Stimulated activated CD8-positive, alpha-beta memory T cell treated with anti-CD3 and anti-CD28 coated beads, Interleukin-4, amount 100 ng/mL, for 1 hour (primary cell): ENCODE measurements at regions not wholly inside any gene's neighbourhood (a gene's known extent, or its start where the extent isn't known, plus 50 kb on each side); places are given as distances from the start of the nearest gene placed in this dataset.

Experiments used
- DNase-seq, 2 donors: peaks; one replicate each; pipeline ENCODE4 v3.0.0-alpha.2; 2020; ENCODE audit warnings: low read depth in 2 of 2, low spot score in 1 of 2

DNA sequence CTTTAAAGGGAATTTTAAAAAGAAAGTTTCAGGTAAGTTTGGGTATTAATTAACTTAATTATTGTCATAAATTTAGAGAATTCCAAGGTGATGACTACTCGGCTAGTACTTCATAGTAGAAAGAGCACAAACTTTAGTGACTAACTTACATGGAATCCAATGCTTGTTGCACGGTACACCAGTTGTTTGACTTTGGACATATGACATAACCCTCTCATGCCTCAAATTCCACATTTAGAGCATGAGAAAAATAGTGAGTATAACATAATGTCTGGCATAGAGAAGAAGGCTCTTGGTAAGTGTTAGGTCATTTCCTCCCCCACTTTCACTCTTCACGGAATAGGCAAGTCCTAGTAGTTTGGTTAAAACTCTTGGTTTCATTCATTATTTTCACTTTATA, 1249.4 kb upstream of the SLC10A2 start:
- no peak for DNase-seq

DNA sequence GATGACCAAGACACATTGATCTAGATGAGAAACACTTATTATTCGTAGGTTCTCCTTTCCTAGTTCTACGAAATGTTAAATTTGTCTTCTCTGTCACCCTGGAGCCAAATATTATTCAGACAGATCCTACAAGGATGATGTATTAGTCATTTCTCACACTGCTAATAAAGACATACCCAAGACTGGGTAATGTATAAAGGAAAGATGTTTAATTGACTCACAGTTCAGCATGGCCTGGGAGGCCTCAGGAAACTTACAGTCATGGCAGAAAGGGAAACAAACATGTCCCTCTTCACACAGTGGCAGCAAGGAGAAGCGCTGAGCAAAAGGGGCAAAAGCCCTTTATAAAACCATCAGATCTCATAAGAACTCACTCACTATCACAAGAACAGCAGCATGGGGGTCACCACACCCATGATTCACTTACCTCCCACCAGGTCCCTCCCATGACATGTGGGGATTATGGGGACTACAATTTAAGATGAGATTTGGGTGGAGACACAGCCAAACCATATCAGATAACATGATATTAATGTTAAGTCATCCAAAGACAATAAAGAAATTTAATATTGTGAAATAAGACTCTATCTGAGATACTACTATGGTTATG, 1248.8 kb upstream of the SLC10A2 start:
- DNase-seq = no peak

DNA sequence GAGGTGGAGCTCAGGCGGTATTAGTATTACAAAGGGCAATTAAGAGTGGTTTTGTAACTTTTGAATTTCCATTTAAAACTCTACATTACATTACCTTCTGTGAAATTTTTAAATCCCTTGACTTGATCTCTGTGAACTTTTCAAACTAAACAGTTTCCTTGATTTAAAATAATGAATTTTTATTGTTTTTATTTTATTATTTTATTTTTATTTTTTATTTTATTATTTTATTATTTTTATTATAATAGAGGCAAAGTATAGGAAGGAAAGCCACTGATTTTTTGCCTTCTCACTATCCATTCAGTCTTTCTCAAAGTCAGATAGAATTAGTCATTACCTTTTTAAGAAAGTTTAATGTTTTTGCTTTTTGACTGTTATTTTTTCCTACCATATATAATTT, 1248.1 kb upstream of the SLC10A2 start:
- no peak for DNase-seq

DNA sequence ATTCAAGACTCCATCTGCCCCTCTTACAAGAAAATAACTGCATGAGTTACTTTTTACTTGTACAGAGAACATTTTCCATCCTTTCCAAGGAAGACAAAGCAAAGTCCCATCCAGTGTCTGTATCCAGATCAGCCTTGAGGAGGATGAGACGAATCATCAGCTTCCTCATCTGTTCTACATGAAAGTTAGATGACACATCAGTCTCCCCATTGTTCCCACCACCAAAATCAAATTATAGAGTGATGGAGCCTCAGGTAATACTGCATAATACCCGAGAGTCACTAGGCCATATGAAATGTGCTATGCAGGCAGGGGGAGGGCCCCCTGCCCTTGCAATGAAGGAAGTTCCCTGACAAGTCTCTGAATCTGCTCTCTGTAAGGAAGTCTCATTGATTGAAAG, 1244.6 kb upstream of the SLC10A2 start:
- DNase-seq = no peak

DNA sequence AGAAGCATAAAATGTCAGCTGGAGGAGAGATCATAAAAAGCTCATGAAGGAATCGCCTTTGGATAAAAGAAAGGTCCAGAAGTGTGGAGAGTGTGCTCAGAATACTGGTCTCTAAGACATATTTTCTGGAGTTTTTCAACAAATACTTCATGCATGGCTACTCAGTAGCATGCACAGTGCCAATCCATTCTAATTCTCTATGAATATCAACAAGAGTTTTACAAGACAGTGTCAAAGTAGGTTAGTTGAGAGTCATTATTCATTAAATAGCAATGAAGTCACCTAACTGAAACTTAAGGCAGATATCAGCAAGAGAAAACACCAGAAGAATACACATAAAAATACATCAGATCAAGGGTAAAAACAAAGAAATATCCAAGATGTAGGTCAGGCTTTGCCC, 1243.2 kb upstream of the SLC10A2 start:
- DNase-seq = no peak

DNA sequence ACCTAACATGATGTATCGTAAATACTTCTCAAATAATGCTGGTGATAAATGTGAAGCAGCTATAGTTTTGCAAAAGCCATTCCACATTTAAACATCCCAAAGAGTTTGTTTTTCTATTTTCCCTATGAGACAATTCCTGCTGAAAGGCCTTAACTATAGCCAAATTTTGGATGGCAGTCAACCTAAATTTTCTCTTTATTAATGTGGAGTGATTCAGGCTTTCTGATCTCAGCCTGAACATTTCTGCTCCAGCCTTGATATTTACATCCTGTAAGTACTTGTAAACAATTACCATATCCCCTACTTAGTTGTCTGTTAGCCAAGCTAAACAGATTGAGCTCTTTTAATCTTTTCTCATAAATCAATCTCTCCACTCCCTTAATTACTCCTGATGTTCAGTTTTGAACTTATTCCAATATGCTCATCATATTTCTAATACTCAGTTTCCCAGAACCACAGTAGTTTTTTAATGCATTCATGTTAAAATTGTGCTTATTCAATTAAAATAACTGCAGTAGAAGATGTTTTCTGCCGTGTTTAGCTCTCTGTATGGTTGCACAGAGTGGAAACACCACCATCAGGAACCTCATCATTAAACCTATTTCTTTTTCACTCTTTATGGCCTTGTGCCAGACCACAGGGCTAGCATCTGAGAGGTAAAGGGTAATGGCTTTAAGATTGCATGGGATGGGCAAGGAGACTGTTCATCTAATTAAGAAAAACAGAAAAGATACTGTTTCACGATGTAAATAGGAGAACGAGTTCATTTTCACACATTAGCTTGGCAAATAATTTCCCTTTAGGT, 1235.2 kb upstream of the SLC10A2 start:
- no peak for DNase-seq

DNA sequence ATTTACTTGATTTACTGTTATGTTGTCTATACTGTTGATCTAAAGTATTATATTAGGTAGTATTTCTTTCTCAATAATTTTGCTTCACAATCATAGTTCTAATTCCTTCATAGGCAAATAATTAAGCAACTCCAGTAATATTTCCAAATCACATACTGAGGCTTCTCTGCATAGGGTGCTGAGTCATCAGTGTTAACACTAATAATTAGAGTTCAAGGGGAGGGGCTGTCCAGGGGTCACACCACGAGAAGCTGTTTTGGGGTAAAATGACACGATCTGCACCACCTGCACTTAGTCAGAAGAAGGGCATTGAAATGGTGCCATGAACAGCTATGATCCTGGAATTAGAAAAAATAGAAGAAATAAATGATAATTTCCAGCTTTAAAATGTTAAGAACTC, 1230.9 kb upstream of the SLC10A2 start:
- no peak for DNase-seq

DNA sequence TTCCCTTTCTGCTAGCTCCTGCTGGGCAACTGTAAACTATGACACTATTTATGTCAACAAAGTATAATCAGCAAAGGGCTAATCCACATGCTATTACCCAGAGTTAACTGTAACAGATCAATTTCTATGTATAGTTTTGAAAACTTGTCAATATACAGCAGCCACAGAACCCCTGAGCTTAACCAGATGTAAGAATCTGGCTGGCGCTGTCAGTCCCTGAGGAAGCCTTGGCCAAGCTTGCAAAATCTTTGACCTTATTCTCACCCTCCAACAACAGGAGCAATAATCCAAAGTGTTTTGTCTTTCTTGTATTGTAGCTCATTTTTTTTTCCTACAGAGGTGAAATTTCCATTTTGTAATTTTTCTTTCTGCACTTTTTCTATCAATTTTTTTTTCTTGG, 1230.1 kb upstream of the SLC10A2 start:
- no peak for DNase-seq

DNA sequence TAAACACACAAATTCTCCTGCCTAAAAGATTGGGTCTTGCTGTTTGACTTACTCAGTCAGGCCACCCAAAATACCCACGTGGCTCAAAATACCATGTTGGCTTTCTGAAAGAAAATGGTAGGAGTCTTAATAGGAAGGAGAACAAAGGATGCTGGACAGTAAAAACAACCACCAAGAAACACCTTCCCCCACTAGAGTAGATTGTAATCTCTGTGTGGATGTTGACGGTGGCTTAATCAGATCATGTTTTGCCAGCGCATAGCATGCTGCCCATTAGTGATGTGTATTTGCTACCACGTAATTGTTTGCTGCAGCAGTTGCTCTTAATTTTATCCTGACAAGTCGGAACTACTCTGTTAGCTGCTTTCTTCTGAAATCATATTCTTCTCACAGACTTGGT, 1229.3 kb upstream of the SLC10A2 start:
- no peak for DNase-seq

DNA sequence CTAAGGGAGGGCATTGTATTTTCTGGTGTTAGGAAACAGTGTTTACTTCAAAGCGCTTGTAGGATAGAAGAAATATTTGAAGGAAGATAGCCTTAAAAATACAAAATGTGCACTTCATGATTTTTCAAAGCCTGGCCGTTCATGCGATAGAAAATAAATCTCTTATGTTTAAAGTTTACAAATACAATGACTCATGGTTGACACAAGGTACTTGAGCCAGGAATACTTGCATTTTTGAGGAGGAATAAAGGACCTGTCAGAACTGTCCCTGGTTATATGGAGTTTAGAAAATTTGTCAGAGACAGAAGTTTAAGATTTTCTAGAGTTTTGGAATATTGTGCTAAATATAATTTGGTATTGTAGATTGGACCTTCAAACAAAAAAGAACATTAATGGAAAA, 1223.2 kb upstream of the SLC10A2 start:
- no peak for DNase-seq

DNA sequence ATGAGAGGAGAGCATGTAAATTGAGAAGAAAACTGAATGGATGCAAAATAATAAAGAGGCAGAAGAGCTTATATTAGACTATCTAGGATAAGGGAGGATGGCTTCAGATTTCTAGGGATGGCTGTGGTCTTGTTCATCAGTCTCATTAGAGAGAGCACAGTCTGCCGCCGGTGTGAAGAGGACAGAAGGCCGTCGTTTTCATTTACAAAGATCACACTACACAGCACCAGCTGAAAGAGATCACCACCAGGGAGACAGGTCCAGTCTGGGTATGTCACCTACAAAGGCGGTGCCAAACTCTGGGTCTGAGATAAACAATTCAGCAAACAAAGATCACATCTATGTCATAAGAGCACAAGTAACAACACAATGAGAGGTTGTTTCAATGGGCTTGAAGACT, 1222.3 kb upstream of the SLC10A2 start:
- DNase-seq = no peak

DNA sequence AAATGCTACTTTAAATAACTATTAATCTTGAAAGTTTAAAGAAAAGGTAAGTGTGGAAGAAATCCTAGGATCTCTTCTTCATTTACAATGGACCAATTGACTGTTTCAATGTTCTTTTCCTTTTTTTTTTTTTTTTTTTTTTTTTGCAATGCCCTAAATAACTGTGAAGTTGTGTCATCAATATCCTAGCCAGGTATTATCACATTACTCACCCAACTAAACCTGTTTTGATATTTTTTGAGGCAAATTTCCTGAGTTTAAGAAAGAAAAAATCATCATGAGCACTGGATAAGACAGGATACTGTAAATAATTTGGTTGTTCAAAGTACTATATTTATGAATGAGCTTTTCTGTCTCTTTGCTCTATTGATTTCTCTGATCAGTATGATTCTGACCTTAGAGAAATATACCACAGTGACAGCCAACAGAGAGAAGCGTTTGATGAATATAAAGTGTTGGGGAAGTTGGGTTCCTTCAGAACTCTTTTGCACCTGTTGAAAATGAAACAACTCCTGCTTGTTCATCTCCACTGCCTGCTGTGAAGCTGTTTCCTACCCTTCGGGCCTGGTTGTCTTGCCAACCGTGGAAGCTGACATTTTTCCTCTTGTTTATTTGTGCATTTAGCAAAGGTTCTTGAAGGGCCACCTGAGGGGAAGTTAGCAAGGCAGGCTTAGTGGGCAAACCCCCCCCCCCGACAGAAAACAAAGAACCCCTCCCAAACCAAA, 1220.5 kb upstream of the SLC10A2 start:
- no peak for DNase-seq

DNA sequence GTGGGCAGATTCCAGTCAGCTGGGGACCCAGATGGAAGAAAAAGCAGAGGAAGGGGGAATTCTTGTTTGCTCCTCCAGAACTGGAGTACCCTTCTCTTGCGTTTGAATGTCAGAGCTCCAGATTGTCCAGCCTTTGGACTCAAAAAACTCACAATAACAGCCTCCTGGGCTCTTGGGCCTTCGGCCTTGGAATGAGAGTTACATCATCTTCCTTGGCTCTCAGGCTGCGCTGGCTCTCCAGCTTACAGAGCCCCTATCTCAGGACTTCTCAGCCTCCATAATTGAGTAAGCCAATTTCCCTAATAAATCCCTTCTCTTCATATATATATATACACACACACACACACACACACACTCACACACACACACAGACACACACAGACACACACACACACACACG, 1215.7 kb upstream of the SLC10A2 start:
- no peak for DNase-seq

DNA sequence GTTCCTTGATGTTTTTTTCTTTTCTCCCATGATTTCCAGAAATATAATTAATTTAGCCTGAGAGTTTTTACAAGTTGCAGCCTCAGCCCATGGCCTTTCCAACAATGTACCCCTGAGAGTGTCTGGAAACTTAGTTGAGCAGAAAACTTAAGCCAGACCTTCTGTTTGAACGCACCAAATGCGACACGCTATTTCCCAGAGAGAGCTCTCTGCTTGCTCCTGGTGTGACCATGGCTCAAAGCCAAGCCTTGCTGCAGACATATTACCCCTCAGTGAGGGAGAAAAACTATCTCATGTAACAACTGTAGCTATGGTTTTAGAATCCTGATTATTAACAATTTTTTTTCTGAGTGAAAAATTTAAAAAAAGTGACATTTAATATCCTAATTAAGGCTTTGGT, 1204.5 kb upstream of the SLC10A2 start:
- DNase-seq = no peak

DNA sequence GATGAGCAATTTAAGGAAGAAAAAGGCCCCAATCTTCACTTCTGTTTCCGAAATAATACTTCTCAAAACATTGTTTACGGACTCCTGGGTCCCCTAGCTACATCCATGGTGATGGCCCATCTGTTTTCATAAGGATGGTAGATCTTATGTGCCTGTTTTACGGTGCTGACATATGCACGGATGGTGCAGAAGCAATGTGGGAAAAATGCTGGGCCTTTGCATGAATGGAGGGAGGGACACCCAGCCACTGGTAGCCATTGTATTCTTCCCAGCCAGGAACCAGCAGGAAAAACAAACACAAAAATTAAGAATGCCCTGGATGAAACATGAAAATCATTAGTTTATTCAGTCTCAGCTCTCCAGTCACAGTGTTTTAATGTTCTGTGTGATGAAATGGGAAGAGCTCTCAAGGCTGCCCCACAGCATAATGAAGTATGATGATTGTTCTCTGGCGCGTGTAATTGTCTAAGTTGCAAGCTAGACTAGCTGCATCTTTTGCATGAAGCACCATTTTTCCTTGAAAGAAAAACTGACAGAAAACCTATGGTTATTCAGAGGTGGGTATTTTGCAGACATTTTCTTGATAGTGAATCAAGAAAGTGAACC, 1201.1 kb upstream of the SLC10A2 start:
- DNase-seq = no peak

DNA sequence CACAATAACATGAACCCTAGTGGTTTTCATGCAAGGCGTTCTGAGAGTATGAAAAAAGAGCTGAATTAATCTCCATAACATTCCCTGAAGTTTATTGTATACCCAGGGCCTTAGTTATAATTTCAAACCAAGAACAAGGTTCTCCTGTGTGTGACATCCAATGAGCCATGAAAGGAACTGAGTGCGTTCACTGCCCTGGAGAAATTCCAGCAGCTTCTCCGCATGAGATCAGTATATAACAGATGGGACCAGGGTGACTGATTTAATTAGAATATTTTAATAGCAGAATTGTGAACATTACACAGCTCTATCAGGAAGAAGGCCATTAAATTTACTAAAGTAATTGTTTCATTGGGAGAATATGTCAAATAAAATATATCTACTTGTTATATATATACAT, 1190.5 kb upstream of the SLC10A2 start:
- DNase-seq = no peak

DNA sequence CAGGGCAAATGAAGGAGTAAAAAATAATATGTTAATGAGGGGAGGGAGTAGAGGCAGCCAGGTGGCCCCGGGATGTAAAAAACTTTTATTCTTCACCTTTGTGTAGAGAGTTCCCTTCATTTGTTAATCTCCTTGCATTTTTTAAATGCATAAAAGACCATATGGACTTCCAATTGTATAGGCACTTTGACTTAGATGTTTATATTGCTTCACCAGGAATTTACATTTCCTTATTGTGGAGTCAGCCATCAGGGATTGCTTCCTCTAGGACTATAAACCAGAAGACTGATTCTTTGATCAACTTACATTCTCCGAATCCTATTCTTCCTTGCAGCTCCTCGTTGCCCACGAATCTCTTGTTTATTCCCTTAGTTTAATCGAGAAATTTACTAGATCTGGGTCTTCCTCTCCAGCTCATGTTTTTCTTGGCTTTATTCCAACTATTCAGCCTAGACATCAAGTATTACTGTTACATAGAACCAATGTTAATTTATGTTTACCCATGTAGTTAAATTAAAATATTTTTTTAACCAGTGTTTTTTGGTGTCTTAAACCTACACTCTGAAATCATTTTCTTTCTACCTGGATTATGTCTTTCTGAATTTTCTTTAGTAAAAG, 1187.0 kb upstream of the SLC10A2 start:
- no peak for DNase-seq

DNA sequence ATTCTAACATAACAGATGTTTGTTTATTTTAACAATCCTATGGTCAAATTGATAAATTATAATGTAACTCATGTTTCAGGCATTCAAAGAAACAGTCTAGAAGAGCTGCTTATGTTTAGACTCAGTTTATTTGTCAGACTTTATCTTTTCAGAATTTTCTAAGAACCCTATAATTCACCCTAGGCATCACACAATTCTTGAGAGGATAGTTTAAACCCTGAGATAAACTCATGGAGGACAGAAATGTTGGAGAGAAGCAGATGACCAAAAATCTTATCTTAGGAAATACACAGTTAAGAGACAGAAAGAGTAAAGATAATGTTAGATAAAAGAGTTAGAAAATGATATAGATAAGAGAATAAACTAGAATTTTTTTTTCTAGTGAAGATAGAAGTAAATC, 1185.7 kb upstream of the SLC10A2 start:
- no peak for DNase-seq

DNA sequence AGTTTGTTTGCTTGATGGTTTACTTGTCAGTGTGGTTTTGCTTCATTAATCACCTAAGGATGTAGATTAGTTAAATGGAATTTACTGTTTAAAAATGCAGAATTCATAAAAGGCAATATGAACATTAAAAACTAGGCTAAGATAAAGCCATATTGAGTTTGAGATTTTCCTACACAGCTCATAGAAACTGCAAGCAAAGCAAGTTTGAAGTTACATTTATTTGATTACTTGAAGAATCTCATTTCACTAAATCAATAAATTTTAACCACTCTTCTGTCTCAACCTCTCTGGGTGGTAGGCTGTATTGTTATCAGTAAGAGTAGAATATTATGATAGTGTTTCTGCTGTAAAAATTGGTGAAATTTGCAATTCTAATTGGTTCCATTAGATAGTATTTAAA, 1180.7 kb upstream of the SLC10A2 start:
- DNase-seq = no peak

DNA sequence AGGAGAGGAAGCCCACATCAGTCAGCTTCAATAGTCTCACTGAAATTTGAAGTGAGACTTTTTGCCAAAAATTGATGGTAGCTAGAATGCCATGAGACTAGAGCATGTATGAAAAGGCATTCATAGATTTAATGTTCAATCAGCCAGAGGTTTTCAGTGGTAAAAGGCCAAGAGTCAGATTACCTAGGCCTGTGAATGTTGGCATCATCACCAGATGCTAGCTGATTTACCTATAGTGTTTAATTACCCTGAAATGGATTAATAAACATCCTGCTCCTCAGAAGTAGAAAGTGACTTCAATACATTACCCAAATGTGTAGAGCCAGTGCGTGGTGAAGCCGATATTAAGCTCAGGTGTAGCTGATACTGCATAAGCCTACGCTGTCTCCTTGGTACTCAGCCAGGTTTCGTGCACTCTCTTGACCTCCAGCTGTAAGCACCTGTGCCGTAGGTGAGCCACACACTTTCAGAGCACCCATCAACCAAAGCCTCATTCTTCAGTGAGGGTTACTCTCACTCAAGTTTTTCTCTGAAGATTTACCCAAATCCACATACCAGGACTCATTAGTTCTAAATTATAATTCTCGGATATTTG, 1140.3 kb upstream of the SLC10A2 start:
- DNase-seq = no peak

DNA sequence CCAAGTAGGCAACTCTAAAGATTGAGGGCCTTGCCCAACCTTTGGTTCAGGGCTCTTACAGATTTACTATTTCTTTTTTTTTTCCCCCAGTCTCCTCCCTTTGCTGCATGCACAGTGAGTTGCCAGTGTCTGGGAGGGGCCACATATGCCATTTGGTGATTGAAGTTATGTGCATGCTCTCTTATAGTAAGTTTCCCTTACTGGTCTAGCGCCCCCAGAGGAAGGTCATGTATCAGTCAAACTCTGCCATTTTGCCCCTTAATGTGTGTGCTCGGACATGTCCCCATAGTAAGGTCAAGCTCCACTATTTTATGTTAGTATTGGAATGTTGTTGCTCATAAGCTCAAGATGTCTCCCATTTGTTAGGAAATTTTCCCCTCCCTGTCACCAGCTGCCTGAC, 1138.0 kb upstream of the SLC10A2 start:
- DNase-seq = no peak
